ENCODE measurements at regions not wholly inside any gene's neighbourhood (a gene's known extent, or its start where the extent isn't known, plus 50 kb on each side); places are given as distances from the start of the nearest gene placed in this dataset.

DNA sequence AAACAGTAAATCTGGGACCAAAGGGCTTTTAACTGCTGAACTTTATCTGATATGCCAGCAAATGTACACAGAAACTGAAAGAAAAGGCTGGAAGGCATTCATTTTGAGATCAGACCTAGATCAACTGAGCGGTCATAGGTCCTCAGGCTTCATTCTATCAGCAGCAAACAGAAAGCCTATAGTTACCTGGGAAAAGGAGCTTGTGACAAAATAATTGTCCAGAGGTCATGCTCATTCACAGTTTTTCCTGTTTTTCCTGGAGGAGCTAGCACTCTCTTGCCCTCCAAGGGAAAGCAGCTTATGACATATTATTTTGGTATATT, 320.2 kb downstream of the AHR start:
- H3K36me3 Mint-ChIP-seq (ENCODE audit: insufficient read depth) = no peaks in the 10 kb centered on the region
- no peaks in the 10 kb centered on the region for H3K9me3 Mint-ChIP-seq
- H3K27me3 Mint-ChIP-seq (ENCODE audit: low read depth) = no peaks in the 10 kb centered on the region
- DNase-seq = no peak
- no peak for ATAC-seq
- no peaks in the 10 kb centered on the region for H3K4me1 Mint-ChIP-seq (ENCODE audit: low read depth)
- H3K4me3 Mint-ChIP-seq = no peak overlapping the region

DNA sequence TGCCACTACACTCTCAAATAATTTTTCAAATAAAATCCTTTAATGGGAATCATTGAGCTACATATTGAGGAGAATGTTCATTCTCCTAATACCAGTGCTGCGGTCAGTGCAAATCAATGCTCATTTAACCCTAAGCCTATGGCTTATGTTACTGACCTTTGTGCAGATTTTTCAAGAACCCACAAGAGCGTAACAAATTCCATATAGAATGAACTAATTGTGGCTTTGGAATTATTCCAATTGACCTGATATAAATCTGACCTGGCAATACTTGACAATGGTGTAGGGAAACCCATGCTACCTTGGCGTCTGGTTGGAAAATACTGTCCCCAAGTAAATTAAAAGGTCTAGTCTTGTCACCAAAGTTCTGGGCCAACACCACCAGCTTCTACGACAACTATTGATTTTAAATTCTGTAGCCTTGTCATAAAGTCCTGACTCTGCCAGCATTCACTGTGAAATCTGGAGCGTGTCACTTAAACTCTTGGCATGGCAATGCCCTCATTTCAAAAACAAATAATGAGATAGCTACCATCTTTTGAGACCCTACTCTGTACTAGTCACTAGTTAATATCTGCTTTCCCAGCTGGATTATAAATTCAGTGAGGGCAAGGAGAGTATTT, 320.9 kb downstream of the AHR start:
- Mint-ChIP-seq H3K4me1 (ENCODE audit: low read depth) (no peaks in the 10 kb centered on the region), H3K36me3 (ENCODE audit: insufficient read depth) (no peaks in the 10 kb centered on the region), H3K9me3 (no peaks in the 10 kb centered on the region), H3K27me3 (ENCODE audit: low read depth) (no peaks in the 10 kb centered on the region), H3K4me3 (no peak overlapping the region)
- no peak for DNase-seq
- ATAC-seq = no peak

DNA sequence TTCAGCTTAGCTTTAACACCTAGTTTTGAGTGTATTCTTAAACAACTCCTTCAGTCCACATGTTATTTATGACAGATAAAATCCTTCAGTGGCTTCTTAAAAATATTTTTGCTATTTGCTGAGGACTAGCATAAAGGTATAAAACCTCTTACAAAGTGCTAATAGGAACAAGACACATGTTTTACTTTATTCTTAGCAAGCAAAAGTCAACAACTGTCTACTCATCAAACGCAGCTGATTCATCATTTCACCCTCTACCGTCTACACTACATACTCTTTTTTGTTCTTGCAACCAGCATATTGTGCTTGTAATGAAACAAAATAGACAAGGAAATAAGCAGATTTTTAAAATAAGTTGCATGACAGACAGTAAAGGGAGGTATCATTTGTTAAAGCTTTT, 319.7 kb downstream of the SNX13 start:
- Mint-ChIP-seq H3K4me1 (ENCODE audit: low read depth) (no peaks in the 10 kb centered on the region), H3K27me3 (ENCODE audit: low read depth) (no peaks in the 10 kb centered on the region), H3K9me3 (no peaks in the 10 kb centered on the region), H3K36me3 (ENCODE audit: insufficient read depth) (no peaks in the 10 kb centered on the region), H3K4me3 (no peak overlapping the region)
- ATAC-seq (no peak), DNase-seq (no peak)

DNA sequence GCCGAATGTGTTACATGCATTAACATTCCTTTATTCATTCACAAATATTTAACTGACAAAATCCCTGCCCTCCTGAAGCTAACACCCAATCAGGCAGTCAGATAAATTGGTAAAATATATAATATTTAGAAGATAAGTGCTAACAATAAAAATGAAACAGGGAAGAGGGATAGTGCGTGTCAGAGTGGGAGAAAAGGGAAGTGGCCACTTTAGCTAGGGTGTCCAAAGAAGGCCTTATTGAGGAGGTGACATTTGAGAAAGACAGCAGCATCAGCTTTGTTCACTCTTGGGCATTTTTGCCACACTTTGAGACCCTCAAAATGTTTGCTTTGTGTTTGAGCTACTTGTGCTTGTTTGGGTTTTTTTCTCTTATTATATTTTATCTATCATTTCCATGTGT, 317.8 kb downstream of the SNX13 start:
- ATAC-seq = no peak

DNA sequence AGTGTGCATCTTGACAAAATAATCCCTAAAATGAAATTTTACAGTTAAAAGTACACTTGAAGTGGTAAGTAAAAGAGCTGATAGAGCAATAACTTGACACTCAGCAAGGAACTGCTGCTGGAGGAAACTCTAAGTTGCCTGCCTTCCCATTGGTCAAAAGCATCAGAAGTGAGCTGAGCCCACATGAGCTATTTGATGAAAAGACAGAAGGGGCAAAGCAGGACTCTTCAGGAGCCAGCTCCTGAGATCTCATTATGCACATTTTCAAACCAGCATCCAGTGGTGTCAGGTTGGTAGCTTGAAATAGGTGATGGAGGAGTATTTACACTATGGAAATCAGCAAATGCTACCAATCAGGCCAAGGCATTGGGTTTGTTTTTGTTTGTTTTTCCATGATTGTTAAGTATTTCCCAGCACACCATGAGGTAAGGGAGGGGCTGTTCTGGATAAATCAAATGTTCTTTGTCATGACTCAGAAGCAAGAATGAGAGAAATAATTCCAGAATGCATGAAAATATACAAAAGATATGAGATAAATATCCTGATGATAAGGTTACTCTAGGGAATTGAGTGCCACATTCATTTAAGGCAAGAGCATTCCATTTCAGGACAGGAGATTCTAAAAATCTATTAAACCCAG, 316.6 kb downstream of the SNX13 start:
- ATAC-seq (no peak), DNase-seq (no peak)
- no peaks in the 10 kb centered on the region for H3K27me3 Mint-ChIP-seq (ENCODE audit: low read depth)
- no peaks in the 10 kb centered on the region for H3K4me1 Mint-ChIP-seq (ENCODE audit: low read depth)
- H3K36me3 Mint-ChIP-seq (ENCODE audit: insufficient read depth) = no peaks in the 10 kb centered on the region
- no peaks in the 10 kb centered on the region for H3K9me3 Mint-ChIP-seq
- H3K4me3 Mint-ChIP-seq = no peak overlapping the region

More for the DNA sequence above, 317.8 kb downstream of the SNX13 start:
- Mint-ChIP-seq H3K27me3 (ENCODE audit: low read depth) (no peaks in the 10 kb centered on the region), H3K4me3 (no peak overlapping the region), H3K9me3 (no peaks in the 10 kb centered on the region), H3K4me1 (ENCODE audit: low read depth) (no peaks in the 10 kb centered on the region), H3K36me3 (ENCODE audit: insufficient read depth) (no peaks in the 10 kb centered on the region)
- DNase-seq = no peak

DNA sequence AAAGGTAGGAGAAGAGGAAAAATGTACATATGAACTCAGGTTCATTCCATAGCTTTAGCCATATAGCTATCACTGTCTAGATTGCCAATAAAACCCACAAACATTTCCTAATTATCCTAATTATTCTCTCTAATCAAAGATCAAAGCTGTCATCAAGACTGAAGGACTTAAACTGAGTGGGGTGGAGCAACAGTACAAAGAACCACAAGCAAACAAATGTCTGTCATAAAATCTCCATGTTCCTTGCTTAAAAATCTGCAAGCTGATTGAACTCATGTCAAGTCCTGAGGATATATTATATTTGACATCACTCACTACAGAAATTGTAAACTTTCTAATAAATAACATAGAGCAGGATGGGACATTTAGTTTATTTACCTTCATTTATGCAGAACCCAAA, 315.9 kb downstream of the SNX13 start:
- Mint-ChIP-seq H3K4me1 (ENCODE audit: low read depth) (no peaks in the 10 kb centered on the region), H3K9me3 (no peaks in the 10 kb centered on the region), H3K36me3 (ENCODE audit: insufficient read depth) (no peaks in the 10 kb centered on the region), H3K4me3 (no peak overlapping the region), H3K27me3 (ENCODE audit: low read depth) (no peaks in the 10 kb centered on the region)
- ATAC-seq = no peak
- no peak for DNase-seq

DNA sequence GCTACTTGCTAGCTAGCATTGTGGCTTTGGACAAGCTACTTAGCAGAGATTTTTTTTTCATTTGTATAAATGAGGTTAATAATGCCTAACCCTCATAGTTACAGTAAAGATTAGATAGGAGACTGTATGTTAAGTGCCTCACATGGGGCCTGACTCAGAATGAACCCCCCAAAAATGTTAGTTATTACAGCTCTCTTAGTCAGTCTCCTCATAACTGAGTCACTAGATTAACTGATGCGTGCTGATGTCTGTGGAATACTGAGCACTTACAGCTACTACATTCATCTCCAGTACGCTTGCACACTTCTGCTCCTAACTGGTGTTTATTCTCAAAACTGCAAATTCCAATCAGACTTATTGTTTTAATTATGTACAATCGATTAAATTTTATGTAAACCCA, 315.3 kb downstream of the SNX13 start:
- H3K9me3 Mint-ChIP-seq = no peaks in the 10 kb centered on the region
- H3K4me3 Mint-ChIP-seq = no peak overlapping the region
- no peak for DNase-seq
- H3K36me3 Mint-ChIP-seq (ENCODE audit: insufficient read depth) = no peaks in the 10 kb centered on the region
- ATAC-seq = peak in 1 of 2 donors; percentile 59
- no peaks in the 10 kb centered on the region for H3K27me3 Mint-ChIP-seq (ENCODE audit: low read depth)
- no peaks in the 10 kb centered on the region for H3K4me1 Mint-ChIP-seq (ENCODE audit: low read depth)

DNA sequence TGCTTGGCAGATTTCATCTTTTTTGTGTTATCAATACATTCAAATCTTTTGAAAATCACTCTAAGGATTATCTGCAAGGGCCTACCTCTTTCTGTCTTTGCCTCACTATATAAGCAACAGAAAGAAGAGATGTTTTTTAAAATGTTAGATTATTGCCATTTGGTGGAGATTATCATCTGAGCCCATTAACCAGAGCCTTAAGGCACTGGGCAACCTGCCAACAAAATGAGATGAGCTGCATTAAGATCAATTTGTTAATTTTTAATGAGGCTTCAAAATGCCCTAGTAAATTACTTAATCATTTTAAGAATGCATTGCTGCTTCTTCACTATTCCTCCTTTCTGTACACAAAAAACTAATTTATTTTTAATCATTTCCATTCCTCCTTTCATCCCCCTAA, 314.1 kb downstream of the SNX13 start:
- no peak for ATAC-seq
- Mint-ChIP-seq H3K27me3 (ENCODE audit: low read depth) (no peaks in the 10 kb centered on the region), H3K4me3 (no peak overlapping the region), H3K4me1 (ENCODE audit: low read depth) (no peaks in the 10 kb centered on the region), H3K36me3 (ENCODE audit: insufficient read depth) (no peaks in the 10 kb centered on the region), H3K9me3 (no peaks in the 10 kb centered on the region)
- DNase-seq = no peak

DNA sequence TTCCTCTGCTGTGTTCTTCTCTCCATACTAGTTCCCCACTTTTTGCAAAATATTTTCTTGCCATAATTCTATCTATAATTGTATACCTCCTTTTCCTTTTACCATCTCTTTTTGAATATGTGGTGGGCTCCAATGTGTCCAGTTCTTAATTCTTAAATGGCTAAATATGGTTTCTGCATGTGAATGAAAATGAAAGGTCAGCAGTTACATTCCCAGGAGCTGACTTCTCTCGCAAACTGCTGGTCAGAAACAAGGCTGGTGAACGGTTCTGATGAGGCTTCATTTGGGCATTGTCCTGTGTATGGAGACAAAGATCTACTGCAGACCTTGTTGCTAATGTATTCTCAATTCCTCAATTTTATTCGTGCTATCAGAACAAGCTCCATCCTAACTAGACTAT, 309.2 kb downstream of the SNX13 start:
- no peaks in the 10 kb centered on the region for H3K4me1 Mint-ChIP-seq (ENCODE audit: low read depth)
- no peaks in the 10 kb centered on the region for H3K9me3 Mint-ChIP-seq
- no peak for ATAC-seq
- no peaks in the 10 kb centered on the region for H3K36me3 Mint-ChIP-seq (ENCODE audit: insufficient read depth)
- no peak overlapping the region for H3K4me3 Mint-ChIP-seq
- no peak for DNase-seq
- H3K27me3 Mint-ChIP-seq (ENCODE audit: low read depth) = peaks cover 2% of the 10 kb centered on the region

DNA sequence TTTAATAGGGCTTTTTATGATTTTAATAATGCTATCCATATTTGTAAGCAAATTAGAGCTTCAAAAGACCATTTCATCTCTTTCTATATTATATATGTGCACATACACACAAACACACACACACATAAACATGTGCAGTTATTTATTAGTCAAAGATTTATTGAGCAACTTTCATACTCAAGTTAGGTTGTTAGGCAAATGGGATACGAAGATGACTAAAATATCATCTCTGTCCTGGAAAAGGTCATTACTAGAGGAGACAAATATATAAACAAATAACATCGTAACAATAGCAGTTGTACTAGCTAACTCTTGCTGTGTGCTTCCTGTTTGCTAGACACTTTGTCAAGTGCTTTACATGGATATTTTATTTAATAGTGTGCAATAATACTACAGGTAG, 307.9 kb downstream of the SNX13 start:
- Mint-ChIP-seq H3K9me3 (no peaks in the 10 kb centered on the region), H3K4me3 (no peak overlapping the region), H3K4me1 (ENCODE audit: low read depth) (no peaks in the 10 kb centered on the region), H3K36me3 (ENCODE audit: insufficient read depth) (no peaks in the 10 kb centered on the region), H3K27me3 (ENCODE audit: low read depth) (peaks cover 2% of the 10 kb centered on the region)
- no peak for DNase-seq
- no peak for ATAC-seq

DNA sequence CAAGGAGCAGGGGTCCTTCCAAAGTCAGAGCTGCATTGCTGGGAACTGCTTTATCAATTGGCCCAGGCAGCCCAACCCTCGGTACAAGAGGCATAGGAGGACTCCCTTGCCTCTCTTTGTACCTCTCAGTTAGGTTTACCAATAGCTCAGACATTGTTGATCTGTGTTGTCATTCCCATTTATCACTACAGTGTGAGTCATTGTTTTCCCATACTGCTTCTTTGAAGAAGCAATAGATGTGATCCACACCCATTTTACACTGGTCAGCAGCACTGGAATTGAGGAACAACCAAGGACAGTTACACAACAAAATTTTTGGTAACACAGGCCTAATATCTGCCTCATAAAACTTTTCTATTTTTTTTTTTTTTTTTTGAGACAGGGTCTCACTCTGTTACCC, 307.2 kb downstream of the SNX13 start:
- Mint-ChIP-seq H3K4me3 (no peak overlapping the region), H3K36me3 (ENCODE audit: insufficient read depth) (no peaks in the 10 kb centered on the region), H3K27me3 (ENCODE audit: low read depth) (peaks cover 2% of the 10 kb centered on the region), H3K4me1 (ENCODE audit: low read depth) (no peaks in the 10 kb centered on the region), H3K9me3 (no peaks in the 10 kb centered on the region)
- ATAC-seq (no peak), DNase-seq (no peak)

DNA sequence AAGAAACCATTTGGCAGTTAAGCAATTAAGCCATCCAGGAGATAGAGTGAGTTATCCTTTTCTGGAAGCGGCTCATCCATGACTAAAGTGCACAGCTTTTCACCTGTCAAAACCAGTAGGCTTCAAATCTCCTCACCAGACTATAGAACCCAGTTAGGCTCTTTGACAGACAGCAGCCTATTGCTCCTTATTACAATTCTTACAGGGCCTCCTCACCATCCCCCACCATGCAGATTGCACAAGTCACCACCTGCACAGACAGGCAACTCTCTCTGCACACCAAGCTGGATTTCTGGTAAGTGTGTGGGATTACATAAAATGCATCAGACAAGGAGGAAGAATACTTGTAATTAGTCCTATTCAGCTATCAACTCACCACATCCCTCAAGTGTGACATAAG, 301.6 kb downstream of the SNX13 start:
- H3K4me3 Mint-ChIP-seq = no peak overlapping the region
- DNase-seq = no peak
- no peaks in the 10 kb centered on the region for H3K4me1 Mint-ChIP-seq (ENCODE audit: low read depth)
- no peaks in the 10 kb centered on the region for H3K9me3 Mint-ChIP-seq
- ATAC-seq = no peak
- H3K27me3 Mint-ChIP-seq (ENCODE audit: low read depth) = peaks cover 11% of the 10 kb centered on the region
- H3K36me3 Mint-ChIP-seq (ENCODE audit: insufficient read depth) = no peaks in the 10 kb centered on the region

DNA sequence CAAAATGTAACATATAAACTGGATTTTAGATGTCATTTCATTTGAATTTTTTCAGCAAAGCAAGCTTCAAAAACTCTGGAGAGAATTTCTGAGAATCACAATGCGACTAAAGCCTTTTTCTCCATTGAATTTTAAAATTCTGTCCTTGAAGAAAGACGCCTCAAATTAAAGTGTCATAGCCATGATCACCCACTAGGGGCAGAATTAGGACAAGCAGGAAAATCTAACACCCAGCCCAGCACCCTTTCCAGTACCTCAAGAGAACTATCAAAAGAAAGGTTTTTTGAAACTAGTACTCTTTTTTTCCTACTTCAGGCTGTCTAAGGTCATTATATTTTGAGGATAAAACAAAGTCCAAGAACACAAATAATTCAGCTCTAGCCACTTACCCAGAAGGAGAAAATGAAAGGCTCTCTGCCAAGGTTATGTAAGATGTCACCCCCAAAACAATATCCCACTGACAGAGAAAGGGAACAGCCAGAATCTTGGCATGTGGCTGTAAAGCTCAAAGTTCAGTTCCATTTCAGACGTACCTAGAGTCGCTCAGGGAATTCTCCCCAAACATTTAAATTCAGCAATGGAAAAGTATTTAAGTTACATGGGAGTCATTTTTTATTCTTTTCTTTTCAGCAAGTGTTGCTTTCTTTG, 299.4 kb downstream of the SNX13 start:
- no peaks in the 10 kb centered on the region for H3K4me1 Mint-ChIP-seq (ENCODE audit: low read depth)
- no peaks in the 10 kb centered on the region for H3K36me3 Mint-ChIP-seq (ENCODE audit: insufficient read depth)
- H3K4me3 Mint-ChIP-seq = no peak overlapping the region
- H3K9me3 Mint-ChIP-seq = no peaks in the 10 kb centered on the region
- ATAC-seq (no peak), DNase-seq (no peak)
- peaks cover 9% of the 10 kb centered on the region for H3K27me3 Mint-ChIP-seq (ENCODE audit: low read depth)

DNA sequence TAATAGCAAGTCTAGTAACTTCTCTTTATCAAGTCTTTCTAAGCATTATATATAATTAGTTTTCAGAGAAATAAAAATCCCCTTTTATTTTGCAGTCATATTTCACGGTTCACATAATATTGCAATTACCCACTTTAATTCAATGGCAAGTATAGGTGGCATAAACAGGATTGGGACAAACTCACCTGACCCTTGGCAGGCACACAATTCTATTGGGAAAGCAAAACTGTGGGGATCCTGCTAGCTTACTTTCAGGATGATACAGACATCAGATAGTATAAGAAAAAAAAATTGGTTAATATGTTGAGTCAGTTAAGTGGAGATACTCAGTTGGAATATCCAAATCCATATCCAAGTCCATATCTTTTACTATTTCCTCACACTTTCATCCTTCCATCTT, 294.8 kb downstream of the SNX13 start:
- no peak overlapping the region for H3K4me3 Mint-ChIP-seq
- H3K27me3 Mint-ChIP-seq (ENCODE audit: low read depth) = peaks cover 24% of the 10 kb centered on the region
- ATAC-seq (no peak), DNase-seq (no peak)
- no peaks in the 10 kb centered on the region for H3K4me1 Mint-ChIP-seq (ENCODE audit: low read depth)
- no peaks in the 10 kb centered on the region for H3K36me3 Mint-ChIP-seq (ENCODE audit: insufficient read depth)
- no peaks in the 10 kb centered on the region for H3K9me3 Mint-ChIP-seq

DNA sequence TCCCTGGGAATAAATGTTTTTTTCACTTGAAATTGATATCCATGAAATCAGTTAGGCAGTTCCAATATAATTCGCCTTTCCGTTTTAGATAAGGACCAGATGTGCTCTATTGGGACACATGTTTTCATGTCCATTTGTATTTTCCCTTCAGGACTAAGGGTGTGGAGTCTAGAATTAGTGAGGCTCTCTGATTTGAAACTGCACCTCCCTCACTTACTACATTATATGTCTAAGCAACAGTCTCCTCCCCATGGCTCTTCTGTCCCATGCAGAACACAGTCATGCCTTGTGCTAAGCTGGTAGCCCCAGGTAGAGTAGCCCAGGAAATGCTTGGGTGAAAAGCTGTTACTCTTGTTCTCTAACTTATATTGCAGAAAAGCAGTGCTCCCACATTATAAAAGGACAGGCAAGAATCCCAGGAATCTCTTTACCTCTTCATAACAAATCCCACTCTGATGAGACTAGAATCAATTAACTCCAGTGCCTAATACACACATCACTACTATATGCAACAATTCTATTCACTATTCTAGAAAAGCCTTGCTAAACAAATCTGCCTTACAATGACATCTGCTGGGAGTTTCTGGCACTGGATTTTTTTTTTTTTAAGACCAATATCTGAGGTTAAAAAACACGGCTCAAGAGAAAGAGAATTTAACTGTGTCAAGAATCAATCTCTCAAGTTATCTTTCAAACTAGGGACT, 293.9 kb downstream of the SNX13 start:
- ATAC-seq (no peak), DNase-seq (no peak)
- Mint-ChIP-seq H3K9me3 (no peaks in the 10 kb centered on the region), H3K4me3 (no peak overlapping the region), H3K27me3 (ENCODE audit: low read depth) (peaks cover 20% of the 10 kb centered on the region), H3K4me1 (ENCODE audit: low read depth) (no peaks in the 10 kb centered on the region), H3K36me3 (ENCODE audit: insufficient read depth) (no peaks in the 10 kb centered on the region)

All from activated T-cell treated with anti-CD3 and anti-CD28 coated beads, Interleukin-2, amount 50 U/mL, for 4 hours (primary cell).